CD4-positive, alpha-beta memory T cell (primary cell): ENCODE measurements at regions not wholly inside any gene's neighbourhood (a gene's known extent, or its start where the extent isn't known, plus 50 kb on each side); places are given as distances from the start of the nearest gene placed in this dataset.

Source experiments
- CTCF ChIA-PET: fragments of 350-600 bp; sonication (Branson Sonifier 250); formaldehyde crosslinking; loops from one replicate; lab custom pipeline; 2021; ENCODE audit warnings: inconsistent platforms; ENCODE audit not compliant: partially characterized antibody; lab: Charles Lee
- POLR2A ChIA-PET: fragments of 350-600 bp; sonication (Branson Sonifier 250); formaldehyde crosslinking; loops from one replicate; lab custom pipeline; 2021; ENCODE audit not compliant: partially characterized antibody; lab: Charles Lee
- DNase-seq, 5 donors: peaks; one replicate each; pipeline versions ENCODE4 v3.0.0 to v3.0.0-alpha.2; 2020 to 2022; ENCODE audit warnings: mixed read lengths in 1 of 5
- H3K27ac ChIP-seq: one replicate; pipeline ENCODE4 v1.7.0; 2013; ENCODE audit warnings: low read depth, low read length
- H3K27me3 ChIP-seq: 2 replicates; pipeline ENCODE4 v1.7.0; 2013; ENCODE audit warnings: mild to moderate bottlenecking, low read length, moderate library complexity; ENCODE audit not compliant: insufficient read depth
- H3K36me3 ChIP-seq: 2 replicates; pipeline ENCODE4 v1.7.0; 2013; ENCODE audit warnings: mild to moderate bottlenecking, low read length, moderate library complexity; ENCODE audit not compliant: insufficient read depth
- H3K4me1 ChIP-seq: 2 replicates; pipeline ENCODE4 v1.7.0; 2013; ENCODE audit warnings: mild to moderate bottlenecking, low read length, moderate library complexity; ENCODE audit not compliant: insufficient read depth
- H3K4me3 ChIP-seq, 2 donors: one replicate each; pipeline ENCODE4 v1.7.0; 2013; ENCODE audit warnings: low read length in 2 of 2, mild to moderate bottlenecking in 1 of 2
- H3K9me3 ChIP-seq, 2 donors: one replicate each; pipeline ENCODE4 v1.7.0; 2013; ENCODE audit warnings: low read length in 2 of 2, control low read depth in 1 of 2; ENCODE audit not compliant: control insufficient read depth in 1 of 2
- H3K27ac Mint-ChIP-seq, 7 donors: one replicate each; pipeline ENCODE4 v1.8.0; 2020 to 2021; ENCODE audit warnings: mixed read lengths in 7 of 7, mild to moderate bottlenecking in 6 of 7, inconsistent platforms in 3 of 7, moderate library complexity in 3 of 7
- H3K27me3 Mint-ChIP-seq, 2 donors: one replicate each; pipeline ENCODE4 v1.8.0; 2020 to 2021; ENCODE audit warnings: mixed read lengths in 2 of 2
- H3K36me3 Mint-ChIP-seq, 2 donors: one replicate each; pipeline ENCODE4 v1.8.0; 2020 to 2021; ENCODE audit warnings: mixed read lengths in 2 of 2, inconsistent platforms in 1 of 2, mild to moderate bottlenecking in 1 of 2
- H3K4me1 Mint-ChIP-seq, 4 donors: one replicate each; pipeline ENCODE4 v1.8.0; 2020 to 2021; ENCODE audit warnings: mixed read lengths in 4 of 4, mild to moderate bottlenecking in 1 of 4
- H3K4me3 Mint-ChIP-seq, 8 donors: one replicate each; pipeline ENCODE4 v1.8.0; 2020 to 2021; ENCODE audit warnings: mixed read lengths in 8 of 8, mild to moderate bottlenecking in 7 of 8, moderate library complexity in 6 of 8, inconsistent platforms in 3 of 8
- H3K9me3 Mint-ChIP-seq, 8 donors: one replicate each; pipeline ENCODE4 v1.8.0; 2020 to 2021; ENCODE audit warnings: mixed read lengths in 8 of 8, mild to moderate bottlenecking in 5 of 8, inconsistent platforms in 3 of 8, moderate library complexity in 1 of 8
- intact Hi-C: fragments of 100-400 bp; cut with micrococcal nuclease; formaldehyde crosslinking; loops from one replicate; pipeline ENCODE4 v1.15.1; 2023

DNA sequence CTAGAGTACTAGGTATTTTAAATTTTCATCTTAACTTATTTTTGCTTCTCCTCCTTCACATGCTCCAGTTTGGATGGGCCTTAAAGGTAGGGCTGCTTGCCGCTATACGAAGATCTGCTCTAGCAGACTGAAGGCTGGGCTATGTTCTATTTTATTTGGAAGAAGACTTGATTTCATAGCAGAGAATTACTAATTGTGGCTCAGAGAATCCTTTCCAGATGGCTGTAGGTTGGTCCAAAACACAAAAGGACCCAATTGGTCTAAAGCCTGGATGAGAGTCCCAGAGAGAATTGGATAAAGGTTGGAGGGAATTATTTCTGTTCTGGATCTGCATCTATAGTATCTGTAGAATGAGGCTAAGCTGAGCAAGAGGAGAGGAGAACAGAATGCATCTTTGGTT, 719.4 kb upstream of the PTBP2 start:
- no peak for DNase-seq
- H3K9me3 Mint-ChIP-seq = peaks cover 0 to 5% (median 2%) of the 10 kb centered on the region in 8 donors
- H3K36me3 ChIP-seq = no peaks in the 10 kb centered on the region
- intact Hi-C loops = no loop called here
- H3K27ac Mint-ChIP-seq = no peak overlapping the region
- no peaks in the 10 kb centered on the region for H3K4me1 ChIP-seq
- H3K9me3 ChIP-seq = no peaks in the 10 kb centered on the region
- no peaks in the 10 kb centered on the region for H3K27me3 ChIP-seq
- ChIA-PET CTCF (no interaction called here), POLR2A (no interaction called here)
- no peaks in the 10 kb centered on the region for H3K27me3 Mint-ChIP-seq
- H3K36me3 Mint-ChIP-seq = no peaks in the 10 kb centered on the region
- H3K4me3 Mint-ChIP-seq = no peak overlapping the region
- H3K4me1 Mint-ChIP-seq = no peaks in the 10 kb centered on the region
- no peak overlapping the region for H3K27ac ChIP-seq
- no peak overlapping the region for H3K4me3 ChIP-seq

DNA sequence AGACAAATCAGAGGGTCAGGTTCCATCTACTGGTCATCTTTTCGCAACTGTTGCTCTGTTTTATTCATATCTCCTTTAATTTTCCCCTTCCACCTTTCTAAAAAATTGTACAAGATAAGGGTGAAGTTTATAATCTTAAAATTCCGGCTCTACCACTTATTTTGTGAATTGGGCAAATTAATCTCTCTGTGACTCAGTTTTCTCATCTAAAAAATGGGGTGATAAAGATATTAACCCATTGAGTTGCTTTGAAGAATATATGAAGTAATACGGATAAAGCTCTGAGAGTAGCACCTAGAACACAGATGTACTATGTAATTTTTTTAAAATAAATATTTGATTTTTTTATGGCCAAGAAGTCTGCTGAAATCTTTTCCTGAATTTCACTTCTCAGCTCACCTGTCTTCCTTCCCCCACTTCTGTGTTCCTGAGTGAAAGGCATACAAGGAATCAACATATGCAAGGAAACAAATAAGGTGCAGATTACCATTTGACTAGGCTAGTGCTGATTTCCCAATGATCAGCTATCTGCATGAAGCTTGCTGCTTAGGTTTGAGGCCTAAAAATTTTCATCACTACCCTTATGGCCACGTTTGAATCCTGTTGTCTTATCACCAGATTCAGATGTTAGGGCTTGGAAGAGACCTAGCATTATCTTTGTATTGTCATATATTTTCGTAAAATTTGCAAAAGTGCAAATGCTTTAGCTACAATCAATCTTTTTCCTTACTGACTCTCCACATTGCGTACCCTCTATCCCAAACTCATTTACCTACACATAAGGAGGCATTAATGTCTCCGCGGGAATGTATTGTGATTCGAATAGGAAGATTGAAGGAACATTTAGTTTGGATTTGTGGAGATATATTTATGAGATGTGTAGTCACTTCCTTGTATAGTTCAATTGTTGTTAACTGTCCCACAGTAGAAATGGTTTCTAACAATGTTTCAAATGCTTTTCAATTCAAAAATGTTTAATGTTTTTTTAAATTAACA, 718.3 kb upstream of the PTBP2 start:
- Mint-ChIP-seq H3K4me3 (no peak overlapping the region), H3K27ac (no peak overlapping the region), H3K9me3 (peaks cover 0 to 5% (median 2%) of the 10 kb centered on the region in 8 donors), H3K27me3 (no peaks in the 10 kb centered on the region), H3K36me3 (no peaks in the 10 kb centered on the region), H3K4me1 (no peaks in the 10 kb centered on the region)
- intact Hi-C loops = no loop called here
- H3K36me3 ChIP-seq = no peaks in the 10 kb centered on the region
- no peaks in the 10 kb centered on the region for H3K9me3 ChIP-seq
- H3K27ac ChIP-seq = no peak overlapping the region
- no peaks in the 10 kb centered on the region for H3K4me1 ChIP-seq
- H3K27me3 ChIP-seq = no peaks in the 10 kb centered on the region
- ChIA-PET POLR2A (no interaction called here), CTCF (no interaction called here)
- H3K4me3 ChIP-seq = no peak overlapping the region
- no peak for DNase-seq

DNA sequence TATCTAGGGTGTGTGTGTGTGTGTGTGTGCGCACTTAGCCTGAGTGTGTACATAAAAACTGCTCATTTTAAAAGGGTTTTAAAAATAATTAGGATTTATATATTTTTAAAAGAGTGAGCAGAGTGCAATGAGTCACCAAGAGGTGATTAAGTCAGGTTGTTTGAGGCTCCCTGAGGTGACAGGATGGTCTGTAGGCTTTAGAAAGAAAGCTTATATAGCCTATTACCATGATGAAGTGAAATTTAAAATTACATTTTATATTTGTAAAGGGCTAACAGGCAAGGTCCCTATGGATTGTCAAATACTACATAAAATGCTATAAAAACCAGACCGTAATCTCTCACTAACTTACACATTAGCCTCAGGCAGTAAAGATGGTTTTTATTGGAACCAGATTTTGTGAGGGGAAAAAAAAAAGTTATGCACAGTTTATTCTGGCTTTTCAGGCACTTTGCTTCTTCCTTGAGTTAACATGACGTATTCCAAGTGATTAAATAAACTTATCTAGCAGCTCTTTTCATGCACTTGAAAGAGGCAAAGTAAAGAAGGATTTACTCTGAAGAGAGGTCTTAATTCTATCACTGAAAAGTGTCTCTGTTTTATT, 711.7 kb upstream of the PTBP2 start:
- H3K9me3 ChIP-seq = no peaks in the 10 kb centered on the region
- no peak overlapping the region for H3K27ac ChIP-seq
- DNase-seq = no peak

DNA sequence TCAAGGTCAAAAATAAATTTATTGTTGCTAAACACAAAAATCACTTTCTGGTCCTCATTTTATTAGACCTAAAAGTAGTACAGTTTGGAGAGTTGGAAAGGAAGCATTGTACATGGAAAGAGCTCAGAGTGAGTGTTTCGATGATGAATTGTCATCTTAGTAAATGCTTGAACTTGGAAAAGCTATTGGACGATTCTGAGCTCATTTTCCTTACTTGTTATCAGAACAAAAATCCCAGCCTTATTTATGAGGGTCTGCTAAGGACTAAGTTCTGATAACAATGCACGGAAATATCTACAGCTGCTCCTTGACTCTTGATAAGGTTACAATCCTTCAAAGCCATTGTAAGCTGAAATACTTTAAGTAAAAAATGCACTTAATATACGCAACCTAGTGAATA, 710.0 kb upstream of the PTBP2 start:
- DNase-seq = no peak
- no peak overlapping the region for H3K4me3 ChIP-seq
- no peaks in the 10 kb centered on the region for H3K9me3 ChIP-seq
- Mint-ChIP-seq H3K36me3 (no peaks in the 10 kb centered on the region), H3K9me3 (peaks cover 0 to 9% (median 2%) of the 10 kb centered on the region in 8 donors), H3K27ac (no peak overlapping the region), H3K4me1 (no peaks in the 10 kb centered on the region), H3K27me3 (no peaks in the 10 kb centered on the region), H3K4me3 (no peak overlapping the region)
- ChIA-PET CTCF (no interaction called here), POLR2A (no interaction called here)
- no peaks in the 10 kb centered on the region for H3K4me1 ChIP-seq
- H3K27me3 ChIP-seq = no peaks in the 10 kb centered on the region
- intact Hi-C loops = no loop called here
- no peak overlapping the region for H3K27ac ChIP-seq
- no peaks in the 10 kb centered on the region for H3K36me3 ChIP-seq

More for the DNA sequence above, 711.7 kb upstream of the PTBP2 start:
- Mint-ChIP-seq H3K27ac (no peak overlapping the region), H3K27me3 (no peaks in the 10 kb centered on the region), H3K36me3 (no peaks in the 10 kb centered on the region), H3K4me1 (no peaks in the 10 kb centered on the region), H3K9me3 (peaks cover 0 to 9% (median 2%) of the 10 kb centered on the region in 8 donors), H3K4me3 (no peak overlapping the region)
- ChIA-PET CTCF (no interaction called here), POLR2A (no interaction called here)
- H3K36me3 ChIP-seq = no peaks in the 10 kb centered on the region
- H3K27me3 ChIP-seq = no peaks in the 10 kb centered on the region
- no peak overlapping the region for H3K4me3 ChIP-seq
- H3K4me1 ChIP-seq = no peaks in the 10 kb centered on the region
- intact Hi-C loops = no loop called here

DNA sequence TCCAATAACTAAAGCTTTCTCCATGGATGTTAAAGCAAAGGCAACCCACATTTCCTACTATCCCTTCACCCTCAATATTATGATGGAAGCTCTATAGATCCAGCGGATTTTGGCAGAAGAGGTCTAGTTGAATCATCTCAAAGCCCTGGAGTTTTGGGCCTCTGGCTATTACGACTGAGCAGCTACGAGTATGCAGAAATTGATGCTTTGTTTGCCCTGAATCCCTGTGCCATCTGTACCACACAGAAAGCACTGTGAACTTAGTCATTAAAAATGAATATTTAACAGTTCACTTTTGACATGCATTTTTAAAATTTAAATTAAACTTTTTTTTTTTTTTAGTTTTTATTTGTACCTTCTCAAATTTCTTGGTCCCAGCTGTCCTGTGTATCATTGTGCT, 705.4 kb upstream of the PTBP2 start:
- Mint-ChIP-seq H3K27me3 (no peaks in the 10 kb centered on the region), H3K27ac (no peak overlapping the region), H3K4me3 (no peak overlapping the region), H3K9me3 (peaks cover 0 to 9% (median 3%) of the 10 kb centered on the region in 8 donors), H3K4me1 (no peaks in the 10 kb centered on the region), H3K36me3 (no peaks in the 10 kb centered on the region)
- Histone ChIP-seq H3K36me3 (no peaks in the 10 kb centered on the region), H3K27ac (no peak overlapping the region), H3K27me3 (no peaks in the 10 kb centered on the region), H3K4me3 (no peak overlapping the region), H3K9me3 (no peaks in the 10 kb centered on the region), H3K4me1 (no peaks in the 10 kb centered on the region)
- CTCF ChIA-PET = no interaction called here
- no peak for DNase-seq
- intact Hi-C loops = no loop called here
- POLR2A ChIA-PET = no interaction called here

DNA sequence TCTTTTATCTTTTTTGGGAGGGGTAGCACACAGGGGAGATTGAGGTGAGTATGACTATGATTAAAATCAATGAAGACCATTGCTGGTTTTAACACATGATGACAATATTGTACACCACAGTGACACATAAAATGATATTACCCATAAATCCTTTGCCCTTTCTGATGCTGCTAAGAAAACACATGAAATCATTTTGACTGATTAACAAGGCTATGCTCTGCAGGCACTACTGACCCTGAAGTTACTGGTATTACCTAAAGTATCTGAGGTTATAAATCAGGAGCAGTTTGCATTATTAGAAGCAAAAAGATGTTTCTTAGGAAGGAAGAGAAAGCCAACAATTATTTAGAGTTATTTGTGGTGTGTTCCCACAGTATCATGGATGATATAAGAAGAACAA, 701.2 kb upstream of the PTBP2 start:
- no peak for DNase-seq
- intact Hi-C loops = no loop called here
- no peaks in the 10 kb centered on the region for H3K27me3 Mint-ChIP-seq
- H3K9me3 Mint-ChIP-seq = peaks cover 0 to 8% (median 3%) of the 10 kb centered on the region in 8 donors
- ChIA-PET POLR2A (no interaction called here), CTCF (no interaction called here)
- H3K4me3 ChIP-seq = no peak overlapping the region
- no peaks in the 10 kb centered on the region for H3K9me3 ChIP-seq
- H3K27ac Mint-ChIP-seq = no peak overlapping the region
- no peaks in the 10 kb centered on the region for H3K36me3 ChIP-seq
- no peaks in the 10 kb centered on the region for H3K36me3 Mint-ChIP-seq
- H3K27ac ChIP-seq = no peak overlapping the region
- H3K4me1 ChIP-seq = no peaks in the 10 kb centered on the region
- no peaks in the 10 kb centered on the region for H3K4me1 Mint-ChIP-seq
- no peak overlapping the region for H3K4me3 Mint-ChIP-seq
- no peaks in the 10 kb centered on the region for H3K27me3 ChIP-seq

DNA sequence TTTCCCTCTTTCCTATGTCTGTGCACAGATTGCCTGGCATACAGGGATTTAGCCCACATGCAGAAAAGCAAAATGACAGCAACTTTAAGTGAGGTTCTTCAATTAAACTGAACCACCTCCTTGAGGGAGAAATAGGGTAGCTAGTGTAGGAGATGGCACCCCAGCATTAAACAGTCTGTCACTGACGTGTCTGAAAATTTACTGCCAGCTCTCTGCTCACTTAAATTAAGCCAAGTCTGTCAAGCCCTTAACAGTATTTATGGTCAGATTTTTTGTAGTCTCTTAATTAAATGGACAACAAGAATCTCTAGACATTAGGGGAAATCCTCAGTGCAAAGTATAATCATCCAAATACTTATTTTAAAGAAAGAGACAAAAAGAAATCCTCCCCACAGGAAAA, 696.5 kb upstream of the PTBP2 start:
- intact Hi-C loops = no loop called here
- Mint-ChIP-seq H3K4me3 (no peak overlapping the region), H3K27me3 (no peaks in the 10 kb centered on the region), H3K27ac (no peak overlapping the region), H3K36me3 (no peaks in the 10 kb centered on the region), H3K9me3 (peaks cover 0 to 8% (median 2%) of the 10 kb centered on the region in 8 donors), H3K4me1 (no peaks in the 10 kb centered on the region)
- CTCF ChIA-PET = no interaction called here
- Histone ChIP-seq H3K9me3 (peaks cover 0 to 5% of the 10 kb centered on the region in 2 donors), H3K36me3 (no peaks in the 10 kb centered on the region), H3K4me3 (no peak overlapping the region), H3K4me1 (no peaks in the 10 kb centered on the region), H3K27ac (no peak overlapping the region), H3K27me3 (no peaks in the 10 kb centered on the region)
- no peak for DNase-seq
- POLR2A ChIA-PET = no interaction called here
